ENCODE measurements at regions not wholly inside any gene's neighbourhood (a gene's known extent, or its start where the extent isn't known, plus 50 kb on each side); places are given as distances from the start of the nearest gene placed in this dataset.

DNA sequence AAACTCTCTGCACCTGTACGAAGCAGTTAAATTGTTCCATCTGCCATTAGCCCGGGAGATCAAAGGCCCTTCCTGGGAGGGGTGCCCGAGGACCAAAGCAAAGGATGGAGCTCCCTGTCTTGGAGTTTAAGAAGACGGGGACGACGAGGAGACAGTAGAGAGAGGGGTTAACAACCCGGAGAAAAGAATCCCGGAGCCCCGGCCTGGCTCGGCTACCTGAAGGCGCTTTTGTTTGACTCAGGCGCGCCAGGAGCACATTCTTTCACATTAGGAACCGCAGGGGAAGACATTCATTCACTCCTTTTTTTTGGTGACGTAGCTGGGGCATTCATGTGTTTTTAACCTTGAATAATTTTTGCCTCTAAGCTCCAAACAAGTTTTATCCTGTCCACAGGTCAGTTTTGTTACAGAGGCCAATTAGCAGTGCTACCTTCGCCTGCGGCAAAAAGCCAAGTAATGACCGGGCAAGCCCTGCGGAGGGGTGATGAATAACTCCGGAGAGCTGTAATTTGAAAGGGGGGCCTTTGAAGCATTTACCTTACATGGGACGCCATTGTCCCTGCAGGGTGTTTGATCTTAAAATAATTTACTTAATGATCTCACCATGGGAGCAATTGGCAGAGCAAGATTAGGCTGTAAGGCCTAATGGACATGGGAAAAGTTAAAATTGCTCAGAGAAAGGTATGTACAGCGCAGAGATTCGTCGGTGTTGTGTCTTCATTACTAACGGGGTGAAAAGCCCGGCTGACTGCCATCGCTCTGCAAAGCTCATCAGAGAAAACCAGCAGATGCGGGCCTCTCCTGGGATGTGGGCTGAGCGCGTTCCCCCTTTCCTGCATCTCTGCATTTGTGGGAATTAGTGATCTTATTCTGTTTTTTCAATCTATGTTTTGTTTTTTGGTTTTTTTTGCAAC lies 258.0 kb upstream of the SP4 start:
- Histone ChIP-seq H3K27me3 (peaks cover 54% of the 10 kb centered on the region), H2AFZ (no peak overlapping the region), H3K36me3 (replicated peaks; ENCODE audit: insufficient read depth, low read depth) (no peaks in the 10 kb centered on the region), H3K4me2 (peak overlapping the region; percentile 71), H3K79me2 (no peaks in the 10 kb centered on the region), H3K27ac (no peak overlapping the region), H4K20me1 (ENCODE audit: insufficient read depth, poor library complexity, severe bottlenecking) (no peaks in the 10 kb centered on the region), H3K9me2 (replicated peaks; ENCODE audit: insufficient read depth) (no peaks in the 10 kb centered on the region), H3K9me3 (ENCODE audit: low read depth) (no peaks in the 10 kb centered on the region), H3K4me3 (no peak overlapping the region), H3K4me1 (ENCODE audit: insufficient read depth) (no peaks in the 10 kb centered on the region)
- WGBS (ENCODE audit: low lambda C conversion rate, missing lambda C conversion rate), result 16% methylated on average over 30 of the region's 30 CpGs
- peak; percentile 8 for DNase-seq (ENCODE audit: low spot score)
- no peak for TF ChIP-seq EZH2 (IDR thresholded peaks at IDR 0.05; ENCODE audit: borderline replicate concordance)
- TF ChIP-seq, protein P1, sequence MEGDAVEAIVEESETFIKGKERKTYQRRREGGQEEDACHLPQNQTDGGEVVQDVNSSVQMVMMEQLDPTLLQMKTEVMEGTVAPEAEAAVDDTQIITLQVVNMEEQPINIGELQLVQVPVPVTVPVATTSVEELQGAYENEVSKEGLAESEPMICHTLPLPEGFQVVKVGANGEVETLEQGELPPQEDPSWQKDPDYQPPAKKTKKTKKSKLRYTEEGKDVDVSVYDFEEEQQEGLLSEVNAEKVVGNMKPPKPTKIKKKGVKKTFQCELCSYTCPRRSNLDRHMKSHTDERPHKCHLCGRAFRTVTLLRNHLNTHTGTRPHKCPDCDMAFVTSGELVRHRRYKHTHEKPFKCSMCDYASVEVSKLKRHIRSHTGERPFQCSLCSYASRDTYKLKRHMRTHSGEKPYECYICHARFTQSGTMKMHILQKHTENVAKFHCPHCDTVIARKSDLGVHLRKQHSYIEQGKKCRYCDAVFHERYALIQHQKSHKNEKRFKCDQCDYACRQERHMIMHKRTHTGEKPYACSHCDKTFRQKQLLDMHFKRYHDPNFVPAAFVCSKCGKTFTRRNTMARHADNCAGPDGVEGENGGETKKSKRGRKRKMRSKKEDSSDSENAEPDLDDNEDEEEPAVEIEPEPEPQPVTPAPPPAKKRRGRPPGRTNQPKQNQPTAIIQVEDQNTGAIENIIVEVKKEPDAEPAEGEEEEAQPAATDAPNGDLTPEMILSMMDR (IDR thresholded peaks at IDR 0.05; ENCODE audit: poor library complexity), result no peak
- no peak for TF ChIP-seq EZH2phosphoT487 (IDR thresholded peaks at IDR 0.05; ENCODE audit: low read depth, severe bottlenecking, unreplicated experiment)

DNA sequence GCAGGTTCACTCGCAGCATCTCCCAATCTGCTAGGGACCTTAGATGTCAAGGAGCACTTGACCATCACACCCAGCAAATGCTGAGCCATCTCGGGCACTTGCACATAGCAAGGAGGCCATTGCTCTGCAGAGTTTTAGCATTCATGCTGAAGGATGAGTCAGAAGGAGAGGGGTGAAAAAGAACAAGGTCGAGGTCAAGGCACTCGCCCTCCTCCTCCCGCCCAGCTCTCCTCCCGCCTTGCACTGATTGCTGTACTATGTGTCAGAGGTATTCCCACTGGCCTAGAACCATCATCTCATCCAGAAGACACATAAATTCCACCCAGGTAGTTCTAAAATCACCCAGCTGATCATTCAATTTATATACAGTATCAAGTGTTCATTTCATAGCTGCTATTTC lies 255.1 kb upstream of the SP4 start:
- WGBS (ENCODE audit: low lambda C conversion rate, missing lambda C conversion rate), result 66% methylated on average over 6 of the region's 6 CpGs
- H3K36me3 ChIP-seq (replicated peaks; ENCODE audit: insufficient read depth, low read depth), result no peaks in the 10 kb centered on the region
- peaks cover 47% of the 10 kb centered on the region for H3K27me3 ChIP-seq
- H4K20me1 ChIP-seq (ENCODE audit: insufficient read depth, poor library complexity, severe bottlenecking), result no peaks in the 10 kb centered on the region
- H3K4me2 ChIP-seq, result no peak overlapping the region
- H3K9me3 ChIP-seq (ENCODE audit: low read depth), result no peaks in the 10 kb centered on the region
- no peak overlapping the region for H3K27ac ChIP-seq
- no peak for DNase-seq (ENCODE audit: low spot score)
- H2AFZ ChIP-seq, result no peak overlapping the region
- no peaks in the 10 kb centered on the region for H3K4me1 ChIP-seq (ENCODE audit: insufficient read depth)
- H3K9me2 ChIP-seq (replicated peaks; ENCODE audit: insufficient read depth), result no peaks in the 10 kb centered on the region
- TF ChIP-seq EZH2 (IDR thresholded peaks at IDR 0.05; ENCODE audit: borderline replicate concordance) (no peak), EZH2phosphoT487 (IDR thresholded peaks at IDR 0.05; ENCODE audit: low read depth, severe bottlenecking, unreplicated experiment) (no peak)
- TF ChIP-seq, protein P1 (IDR thresholded peaks at IDR 0.05; ENCODE audit: poor library complexity), result no peak
- H3K79me2 ChIP-seq, result no peaks in the 10 kb centered on the region
- H3K4me3 ChIP-seq, result no peak overlapping the region

DNA sequence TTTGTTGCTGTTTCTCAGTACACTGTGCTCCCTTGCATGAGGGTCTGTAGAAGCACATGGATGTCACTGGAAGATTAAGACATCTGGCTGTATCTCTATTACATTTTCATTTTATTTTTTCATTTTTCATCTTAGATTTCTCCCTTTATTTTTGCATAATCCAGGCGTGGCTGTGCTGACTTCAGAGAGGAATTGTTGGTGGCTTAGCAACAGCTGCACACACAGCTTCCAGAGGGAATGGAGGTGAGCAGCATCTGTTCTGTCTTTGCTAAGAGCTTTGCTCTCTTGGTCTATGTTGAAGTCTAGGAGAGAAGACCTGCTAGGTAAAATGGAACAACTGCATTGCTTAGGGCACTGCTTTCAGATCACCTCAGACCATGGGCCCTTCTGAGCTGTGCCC lies 254.4 kb upstream of the SP4 start:
- Histone ChIP-seq H3K4me1 (ENCODE audit: insufficient read depth) (no peaks in the 10 kb centered on the region), H3K27ac (no peak overlapping the region), H4K20me1 (ENCODE audit: insufficient read depth, poor library complexity, severe bottlenecking) (no peaks in the 10 kb centered on the region), H2AFZ (no peak overlapping the region), H3K4me3 (no peak overlapping the region), H3K79me2 (no peaks in the 10 kb centered on the region), H3K9me2 (replicated peaks; ENCODE audit: insufficient read depth) (no peaks in the 10 kb centered on the region), H3K9me3 (ENCODE audit: low read depth) (no peaks in the 10 kb centered on the region), H3K27me3 (peaks cover 42% of the 10 kb centered on the region), H3K36me3 (replicated peaks; ENCODE audit: insufficient read depth, low read depth) (no peaks in the 10 kb centered on the region), H3K4me2 (no peak overlapping the region)
- 88% methylated on average over 1 of the region's 1 CpG for WGBS (ENCODE audit: low lambda C conversion rate, missing lambda C conversion rate)
- DNase-seq (ENCODE audit: low spot score), result no peak
- TF ChIP-seq EZH2phosphoT487 (IDR thresholded peaks at IDR 0.05; ENCODE audit: low read depth, severe bottlenecking, unreplicated experiment) (no peak), EZH2 (IDR thresholded peaks at IDR 0.05; ENCODE audit: borderline replicate concordance) (no peak)
- TF ChIP-seq, protein P1 (IDR thresholded peaks at IDR 0.05; ENCODE audit: poor library complexity), result no peak
